Activated naive CD8-positive, alpha-beta T cell treated with anti-CD3 and anti-CD28 coated beads, Interleukin-2, amount 50 U/mL, for 24 hours (primary cell): ENCODE measurements at regions not wholly inside any gene's neighbourhood (a gene's known extent, or its start where the extent isn't known, plus 50 kb on each side); places are given as distances from the start of the nearest gene placed in this dataset.
A peak's percentile ranks its signal among the peaks of the same experiment; 100 is the strongest.
"Not testable (repeated sequence)": the region's sequence is repeated elsewhere in the genome, so short reads cannot be mapped to it uniquely, and the experiment has no call there.

Experiments
- ATAC-seq: fragments of 150-1000 bp; cut with Tn5 transposase; one replicate; pipeline ENCODE4 v1.10.0; 2021
- DNase-seq: peaks from one replicate; pipeline ENCODE4 v3.0.0; 2021
- H3K27ac Mint-ChIP-seq: one replicate; pipeline ENCODE4 v1.8.0; 2021; ENCODE audit warnings: mild to moderate bottlenecking, mixed read lengths
- H3K27me3 Mint-ChIP-seq: one replicate; pipeline ENCODE4 v1.8.0; 2021; ENCODE audit warnings: mixed read lengths
- H3K36me3 Mint-ChIP-seq: one replicate; pipeline ENCODE4 v1.8.0; 2021; ENCODE audit warnings: low read depth, mixed read lengths
- H3K4me1 Mint-ChIP-seq: one replicate; pipeline ENCODE4 v1.8.0; 2021; ENCODE audit warnings: mixed read lengths
- H3K4me3 Mint-ChIP-seq: one replicate; pipeline ENCODE4 v1.8.0; 2021; ENCODE audit warnings: mild to moderate bottlenecking, moderate library complexity, mixed read lengths
- H3K9me3 Mint-ChIP-seq: one replicate; pipeline ENCODE4 v1.8.0; 2021; ENCODE audit warnings: mixed read lengths

DNA sequence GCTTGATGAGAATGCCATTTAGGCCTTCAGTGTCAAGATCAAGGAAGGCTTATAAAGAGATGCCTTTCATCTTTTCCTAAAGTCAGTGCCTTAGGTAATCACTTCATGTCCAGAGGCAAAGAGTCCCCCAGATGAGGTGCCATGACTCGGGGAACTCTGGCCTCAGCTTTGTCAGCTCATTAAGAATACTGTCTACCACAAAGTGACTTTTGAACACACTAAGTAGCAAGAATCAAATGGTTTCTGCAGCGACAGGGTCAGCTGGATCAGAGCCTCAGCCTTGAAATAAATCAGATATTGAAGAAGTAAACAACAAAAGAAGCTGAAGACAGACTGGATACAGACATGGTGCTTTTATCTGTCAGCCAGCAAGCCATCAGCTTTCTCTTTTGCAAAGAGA, 120.1 kb upstream of the SLC39A10 start:
- no peaks in the 10 kb centered on the region for H3K27me3 Mint-ChIP-seq
- H3K9me3 Mint-ChIP-seq, result peaks cover 4% of the 10 kb centered on the region
- peaks cover 76% of the 10 kb centered on the region for H3K4me1 Mint-ChIP-seq
- ATAC-seq, result no peak
- no peak for DNase-seq
- H3K27ac Mint-ChIP-seq, result peak overlapping the region; percentile 69
- no peaks in the 10 kb centered on the region for H3K36me3 Mint-ChIP-seq
- peak overlapping the region; percentile 31 for H3K4me3 Mint-ChIP-seq

- peak; percentile 66 for DNase-seq
- peaks cover 2% of the 10 kb centered on the region for H3K36me3 Mint-ChIP-seq
- H3K27ac Mint-ChIP-seq, result peak overlapping the region; percentile 71
- peak; percentile 65 for ATAC-seq
- no peaks in the 10 kb centered on the region for H3K27me3 Mint-ChIP-seq
- peak overlapping the region; percentile 31 for H3K4me3 Mint-ChIP-seq
- peaks cover 81% of the 10 kb centered on the region for H3K4me1 Mint-ChIP-seq
- H3K9me3 Mint-ChIP-seq, result peaks cover 4% of the 10 kb centered on the region
Measured at GRCh38 chr2:195535911-195536522, 121.0 kb upstream of the SLC39A10 start.

- Mint-ChIP-seq H3K27ac (peak overlapping the region; percentile 94), H3K4me1 (peaks cover 84% of the 10 kb centered on the region), H3K9me3 (peaks cover 4% of the 10 kb centered on the region), H3K27me3 (no peaks in the 10 kb centered on the region), H3K36me3 (peaks cover 2% of the 10 kb centered on the region), H3K4me3 (no peak overlapping the region)
- no peak for ATAC-seq
- no peak for DNase-seq
Measured at GRCh38 chr2:195534971-195535370, 122.1 kb upstream of the SLC39A10 start.

DNA sequence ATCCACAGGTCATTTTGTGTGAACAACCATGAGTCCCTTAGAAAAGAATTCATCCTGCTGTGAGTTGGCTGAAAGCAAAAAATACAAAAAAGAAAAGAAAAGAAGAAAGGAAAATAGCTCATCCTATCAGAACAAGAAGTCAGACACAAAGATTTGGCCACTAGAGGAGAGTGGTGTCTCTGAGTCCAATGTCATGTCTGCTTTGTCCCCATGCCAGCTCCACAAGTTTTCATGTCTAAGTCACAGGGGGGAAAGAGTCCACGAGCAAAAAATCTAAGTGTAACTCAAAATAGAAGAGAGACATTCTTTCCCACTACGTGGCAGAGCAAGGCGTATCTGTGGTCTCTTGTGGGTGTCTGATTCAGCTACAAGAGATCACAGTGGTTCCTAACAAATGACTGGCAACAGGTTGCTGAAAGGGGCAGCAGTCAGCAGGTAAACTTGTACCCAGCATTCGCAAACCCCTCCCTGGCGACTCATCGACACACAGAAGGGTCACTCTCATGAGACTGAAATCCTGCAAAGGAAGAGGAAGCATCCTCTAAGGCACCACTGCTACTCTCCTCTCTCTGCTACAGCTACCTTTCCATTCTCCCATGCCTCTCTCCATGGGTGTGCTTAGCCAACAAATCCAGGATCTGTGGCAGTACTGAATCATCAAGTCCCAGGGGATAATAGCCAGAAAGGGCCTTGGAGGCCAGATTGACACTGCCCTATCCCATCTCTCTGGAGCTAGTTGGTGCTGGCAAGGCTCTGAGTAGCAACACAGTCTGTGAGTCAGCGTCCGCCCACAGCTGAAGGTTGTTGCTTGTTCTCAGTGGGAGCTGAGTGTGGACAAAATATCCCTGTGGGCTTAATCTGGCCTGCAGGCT, 123.0 kb upstream of the SLC39A10 start:
- H3K4me3 Mint-ChIP-seq, result peak overlapping the region; percentile 84
- H3K27ac Mint-ChIP-seq, result peak overlapping the region; percentile 94

DNA sequence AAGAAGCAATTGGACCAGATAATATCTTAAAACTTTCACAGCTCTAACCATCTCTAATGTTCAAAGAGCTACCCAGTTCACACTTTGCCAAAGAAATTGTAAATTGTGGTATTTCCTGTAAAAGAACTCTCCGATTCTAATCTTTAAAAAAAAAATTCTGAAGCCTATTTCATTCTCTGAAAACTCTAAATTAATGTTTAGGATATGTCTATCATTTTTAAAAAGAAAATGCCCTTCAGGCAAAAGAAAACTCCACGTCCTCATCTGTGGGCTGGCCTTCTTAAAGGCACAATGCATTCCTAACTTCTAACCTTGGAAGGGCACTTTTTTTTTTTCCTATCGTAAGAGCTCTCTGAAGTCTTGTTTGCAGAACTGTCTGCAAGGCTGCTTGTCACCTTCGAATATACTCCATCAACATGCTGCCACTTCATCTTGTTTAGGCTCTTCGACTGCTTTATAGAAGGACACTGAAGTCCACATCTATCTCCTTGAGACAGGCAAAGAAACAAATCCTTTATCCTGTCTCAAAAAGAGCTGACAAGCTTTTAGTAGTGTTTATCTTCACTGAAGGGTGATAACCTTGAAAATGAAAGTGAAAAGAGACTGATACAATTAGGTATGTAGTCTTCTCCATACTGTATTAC, 124.3 kb upstream of the SLC39A10 start:
- Mint-ChIP-seq H3K27ac (peak overlapping the region; percentile 90), H3K36me3 (peaks cover 2% of the 10 kb centered on the region), H3K4me1 (peaks cover 69% of the 10 kb centered on the region), H3K4me3 (peak overlapping the region; percentile 84), H3K27me3 (no peaks in the 10 kb centered on the region), H3K9me3 (peaks cover 7% of the 10 kb centered on the region)
- no peak for ATAC-seq
- no peak for DNase-seq

More for the DNA sequence above, 123.0 kb upstream of the SLC39A10 start:
- ATAC-seq (peak; percentile 89), DNase-seq (peak; percentile 72)
- Mint-ChIP-seq H3K4me1 (peaks cover 82% of the 10 kb centered on the region), H3K9me3 (peaks cover 6% of the 10 kb centered on the region), H3K36me3 (peaks cover 2% of the 10 kb centered on the region), H3K27me3 (no peaks in the 10 kb centered on the region)

DNA sequence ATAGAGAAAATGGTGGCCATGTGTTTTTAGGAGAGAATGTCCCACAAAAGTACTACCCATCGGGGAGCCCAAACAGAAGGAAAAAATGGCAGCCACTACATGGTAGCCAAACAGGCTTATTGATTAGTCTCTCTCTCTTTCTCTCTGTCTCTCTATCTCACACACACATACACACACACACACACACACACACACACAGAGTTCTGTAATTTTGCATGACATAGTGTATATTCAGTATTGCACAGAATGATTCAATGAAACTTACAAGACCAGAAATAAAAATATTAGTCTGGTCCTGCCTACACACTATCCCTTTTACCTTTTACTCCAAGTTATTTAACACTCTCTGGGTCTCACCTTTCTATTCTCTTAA, 124.8 kb upstream of the SLC39A10 start:
- H3K4me3 Mint-ChIP-seq, result peak overlapping the region; percentile 84
- H3K27me3 Mint-ChIP-seq, result no peaks in the 10 kb centered on the region
- peaks cover 2% of the 10 kb centered on the region for H3K36me3 Mint-ChIP-seq
- H3K4me1 Mint-ChIP-seq, result peaks cover 64% of the 10 kb centered on the region
- no peak for ATAC-seq
- no peak for DNase-seq
- peaks cover 7% of the 10 kb centered on the region for H3K9me3 Mint-ChIP-seq
- peak overlapping the region; percentile 90 for H3K27ac Mint-ChIP-seq

- H3K36me3 Mint-ChIP-seq, result peaks cover 2% of the 10 kb centered on the region
- no peaks in the 10 kb centered on the region for H3K27me3 Mint-ChIP-seq
- no peak for ATAC-seq
Measured at GRCh38 chr2:195531754-195532153, 125.3 kb upstream of the SLC39A10 start.

DNA sequence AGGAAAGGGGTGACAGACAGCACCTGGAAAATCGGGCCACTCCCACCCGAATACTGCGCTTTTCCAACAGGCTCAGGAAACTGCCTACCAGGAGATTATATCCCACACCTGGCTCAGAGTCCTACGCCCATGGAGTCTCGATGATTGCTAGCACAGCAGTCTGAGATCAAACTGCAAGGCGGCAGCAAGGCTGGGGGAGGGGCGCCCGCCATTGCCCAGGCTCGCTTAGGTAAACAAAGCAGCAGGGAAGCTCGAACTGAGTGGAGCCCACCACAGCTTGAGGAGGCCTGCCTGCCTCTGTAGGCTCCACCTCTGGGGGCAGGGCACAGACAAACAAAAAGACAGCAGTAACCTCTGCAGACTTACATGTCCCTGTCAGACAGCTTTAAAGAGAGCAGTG, 133.8 kb upstream of the SLC39A10 start:
- not testable (repeated sequence) for H3K27me3 Mint-ChIP-seq, ATAC-seq, H3K4me3 Mint-ChIP-seq, H3K9me3 Mint-ChIP-seq, H3K27ac Mint-ChIP-seq, H3K4me1 Mint-ChIP-seq, H3K36me3 Mint-ChIP-seq, DNase-seq

More at GRCh38 chr2:195531754-195532153, 125.3 kb upstream of the SLC39A10 start:
- Mint-ChIP-seq H3K4me3 (no peak overlapping the region), H3K9me3 (peaks cover 7% of the 10 kb centered on the region), H3K27ac (peak overlapping the region; percentile 90), H3K4me1 (peaks cover 59% of the 10 kb centered on the region)
- no peak for DNase-seq

- Mint-ChIP-seq H3K27me3 (no peaks in the 10 kb centered on the region), H3K4me1 (peaks cover 11% of the 10 kb centered on the region), H3K4me3 (no peak overlapping the region), H3K9me3 (peaks cover under 1% of the 10 kb centered on the region), H3K27ac (no peak overlapping the region), H3K36me3 (no peaks in the 10 kb centered on the region)
- DNase-seq, result no peak
- no peak for ATAC-seq
Measured at GRCh38 chr2:195521589-195521988, 135.4 kb upstream of the SLC39A10 start.

GRCh38 chr2:195520671-195521155, 136.3 kb upstream of the SLC39A10 start:
- Mint-ChIP-seq H3K4me1 (peaks cover 16% of the 10 kb centered on the region), H3K36me3 (no peaks in the 10 kb centered on the region), H3K27me3 (no peaks in the 10 kb centered on the region), H3K27ac (no peak overlapping the region), H3K4me3 (no peak overlapping the region), H3K9me3 (peaks cover 6% of the 10 kb centered on the region)
- no peak for DNase-seq
- no peak for ATAC-seq

DNA sequence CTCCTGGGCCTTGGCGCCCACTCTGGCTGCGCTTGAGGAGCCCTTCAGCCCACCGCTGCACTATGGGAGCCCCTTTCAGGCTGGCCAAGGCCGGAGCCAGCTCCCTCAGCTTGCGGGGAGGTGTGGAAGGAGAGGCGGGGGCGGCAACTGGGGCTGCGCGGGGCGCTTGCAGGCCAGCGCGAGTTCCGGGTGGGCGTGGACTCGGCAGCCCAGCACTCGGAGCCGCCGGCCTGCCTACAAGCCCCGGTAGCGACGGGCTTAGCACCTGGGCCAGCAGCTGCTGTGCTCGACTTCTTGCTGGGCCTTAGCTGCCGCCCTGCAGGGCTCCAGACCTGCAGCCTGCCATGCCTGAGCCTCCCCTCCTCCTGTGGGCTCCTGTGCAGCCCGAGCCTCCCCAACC, 141.5 kb upstream of the SLC39A10 start:
- H3K4me1 Mint-ChIP-seq, result peaks cover 6% of the 10 kb centered on the region
- peaks cover 6% of the 10 kb centered on the region for H3K9me3 Mint-ChIP-seq
- no peak overlapping the region for H3K4me3 Mint-ChIP-seq
- no peak overlapping the region for H3K27ac Mint-ChIP-seq
- no peaks in the 10 kb centered on the region for H3K27me3 Mint-ChIP-seq
- H3K36me3 Mint-ChIP-seq, result no peaks in the 10 kb centered on the region
- DNase-seq, result no peak
- ATAC-seq, result no peak

DNA sequence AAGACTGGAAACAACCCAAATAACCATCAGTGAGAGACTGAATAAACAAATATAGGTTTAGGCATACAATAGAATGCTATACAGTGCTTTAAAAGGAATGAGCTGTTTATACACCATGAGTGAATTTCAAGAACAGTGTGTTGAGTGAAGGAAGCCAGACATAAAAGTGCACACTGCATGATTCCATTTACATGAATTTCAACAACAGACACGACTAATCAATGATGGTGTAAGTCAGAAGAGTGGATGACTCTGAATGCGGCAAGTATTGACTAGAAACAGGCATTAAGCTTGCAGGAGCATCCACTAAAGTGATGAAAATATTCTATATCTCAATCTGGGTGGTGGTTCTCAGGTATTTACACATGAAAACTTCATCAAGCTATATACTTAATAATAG, 142.7 kb upstream of the SLC39A10 start:
- H3K9me3 Mint-ChIP-seq, result peaks cover 6% of the 10 kb centered on the region
- no peak for DNase-seq
- H3K36me3 Mint-ChIP-seq, result no peaks in the 10 kb centered on the region
- no peak overlapping the region for H3K27ac Mint-ChIP-seq
- no peak overlapping the region for H3K4me3 Mint-ChIP-seq
- ATAC-seq, result no peak
- H3K4me1 Mint-ChIP-seq, result peaks cover 6% of the 10 kb centered on the region
- no peaks in the 10 kb centered on the region for H3K27me3 Mint-ChIP-seq

DNA sequence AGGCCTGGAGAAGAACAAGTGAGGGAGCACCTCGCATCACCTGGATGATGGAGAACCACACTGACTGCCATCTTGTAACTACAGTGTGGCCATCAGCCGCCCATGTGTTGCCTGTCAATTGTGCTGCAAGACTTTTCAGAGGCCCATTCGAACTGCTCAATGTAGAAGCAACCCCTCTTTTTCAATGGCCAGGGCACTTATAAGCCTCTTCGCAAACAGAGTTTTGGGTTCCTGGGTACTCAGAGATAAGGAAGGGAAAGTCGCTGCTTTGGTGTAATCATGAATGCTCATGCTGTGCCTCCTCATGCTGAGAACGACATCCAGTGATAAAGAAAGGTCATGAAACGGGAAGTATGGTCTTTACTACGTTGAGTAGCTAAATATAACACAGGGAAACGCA, 143.9 kb upstream of the SLC39A10 start:
- Mint-ChIP-seq H3K27ac (no peak overlapping the region), H3K9me3 (peaks cover 6% of the 10 kb centered on the region), H3K27me3 (no peaks in the 10 kb centered on the region), H3K36me3 (no peaks in the 10 kb centered on the region), H3K4me1 (peaks cover 6% of the 10 kb centered on the region), H3K4me3 (no peak overlapping the region)
- no peak for DNase-seq
- no peak for ATAC-seq

- Mint-ChIP-seq H3K36me3 (no peaks in the 10 kb centered on the region), H3K4me1 (no peaks in the 10 kb centered on the region), H3K9me3 (no peaks in the 10 kb centered on the region), H3K27ac (no peak overlapping the region), H3K27me3 (no peaks in the 10 kb centered on the region), H3K4me3 (no peak overlapping the region)
- ATAC-seq, result no peak
- no peak for DNase-seq
Measured at GRCh38 chr2:195509551-195509950, 147.5 kb upstream of the SLC39A10 start.

- ATAC-seq (no peak), DNase-seq (no peak)
- no peaks in the 10 kb centered on the region for H3K27me3 Mint-ChIP-seq
- H3K27ac Mint-ChIP-seq, result no peak overlapping the region
- H3K4me1 Mint-ChIP-seq, result peaks cover 2% of the 10 kb centered on the region
- H3K9me3 Mint-ChIP-seq, result no peaks in the 10 kb centered on the region
- H3K36me3 Mint-ChIP-seq, result no peaks in the 10 kb centered on the region
- H3K4me3 Mint-ChIP-seq, result no peak overlapping the region
Measured at GRCh38 chr2:195508139-195508455, 148.9 kb upstream of the SLC39A10 start.
